GM19455 (cell line): ENCODE measurements at regions not wholly inside any gene's neighbourhood (a gene's known extent, or its start where the extent isn't known, plus 50 kb on each side); places are given as distances from the start of the nearest gene placed in this dataset.
A peak's percentile ranks its signal among the peaks of the same experiment; 100 is the strongest.
"Not testable (repeated sequence)": the region's sequence is repeated elsewhere in the genome, so short reads cannot be mapped to it uniquely, and the experiment has no call there.

Source experiments
- ATAC-seq: cut with Tn5 transposase; IDR thresholded peaks from one replicate; pipeline ENCODE4 v1.9.1; 2021; ENCODE audit not compliant: unreplicated experiment

GRCh38 chrX:54615109-54615508 is 85.1 kb downstream of the GNL3L start:
- ATAC-seq: no peak

- ATAC-seq: no peak
These were observed 103.6 kb downstream of the GNL3L start for GRCh38 chrX:54633641-54634040.

GRCh38 chrX:54639018-54639345 is 109.0 kb downstream of the GNL3L start:
- ATAC-seq: no peak

GRCh38 chrX:54639346-54640102 is 109.5 kb downstream of the GNL3L start:
- ATAC-seq: peak; percentile 94

- ATAC-seq: no peak
These were observed 110.2 kb downstream of the GNL3L start for GRCh38 chrX:54640103-54640690.

- ATAC-seq: no peak
These were observed 110.7 kb downstream of the GNL3L start for GRCh38 chrX:54640736-54641135.

GRCh38 chrX:54641530-54641929 is 111.5 kb downstream of the GNL3L start:
- ATAC-seq: no peak

- ATAC-seq: not testable (repeated sequence)
These were observed 117.6 kb downstream of the GNL3L start for GRCh38 chrX:54647607-54648006.

GRCh38 chrX:54659547-54659946 is 129.5 kb downstream of the GNL3L start:
- no peak for ATAC-seq

- no peak for ATAC-seq
These were observed 122.3 kb downstream of the ITIH6 start for GRCh38 chrX:54675762-54676161.

- no peak for ATAC-seq
These were observed 102.8 kb downstream of the ITIH6 start for GRCh38 chrX:54695231-54695630.

GRCh38 chrX:54695816-54696487 is 102.1 kb downstream of the ITIH6 start:
- ATAC-seq: peak; percentile 99
